Esophagus squamous epithelium (tissue), 4 donors: ENCODE measurements at regions not wholly inside any gene's neighbourhood (a gene's known extent, or its start where the extent isn't known, plus 50 kb on each side); places are given as distances from the start of the nearest gene placed in this dataset.

Experiments
- CTCF ChIP-seq, 6 experiments: fragments of 450-650 bp in 4 of 6; fragments of 200-600 bp in 2 of 6; sonication (generic) in 2 of 6; IDR thresholded peaks; one replicate each; pipeline ENCODE4 v1.5.1; 2016 to 2019; ENCODE audit warnings: antibody characterized with exemption in 6 of 6, mild to moderate bottlenecking in 4 of 6, moderate library complexity in 4 of 6
- POLR2A ChIP-seq, 4 donors: fragments of 450-650 bp; IDR thresholded peaks; one replicate each; pipeline ENCODE4 v1.6.1; 2017; ENCODE audit warnings: antibody characterized with exemption in 4 of 4, mild to moderate bottlenecking in 4 of 4, moderate library complexity in 3 of 4

- TF ChIP-seq CTCF (IDR thresholded peaks at IDR 0.05) = no peak
- no peak for TF ChIP-seq POLR2A (IDR thresholded peaks at IDR 0.05)
Observed at GRCh38 chr9:86458191-86458855, 104.1 kb upstream of the TUT7 start.
